Mammary epithelial cell (primary cell): ENCODE measurements at regions not wholly inside any gene's neighbourhood (a gene's known extent, or its start where the extent isn't known, plus 50 kb on each side); places are given as distances from the start of the nearest gene placed in this dataset.

ENCODE experiments used
- CTCF ChIP-seq, 2 donors: IDR thresholded peaks in 1 of 2; conservative IDR thresholded peaks in 1 of 2; 2 replicates each; pipeline ENCODE4 v1.5.1; 2011 to 2012; ENCODE audit warnings: inconsistent platforms in 2 of 2, low read length in 2 of 2, mild to moderate bottlenecking in 2 of 2, control low read depth in 1 of 2, low read depth in 1 of 2; ENCODE audit not compliant: insufficient read depth in 1 of 2; ENCODE audit errors: extremely low read depth in 1 of 2
- EZH2 ChIP-seq: IDR thresholded peaks from 2 replicates; pipeline ENCODE4 v1.6.1; 2012; ENCODE audit warnings: low read length, inconsistent platforms, borderline replicate concordance

- TF ChIP-seq EZH2, result no peak
- TF ChIP-seq CTCF (conservative IDR thresholded peaks at IDR 0.05 in 1 of 2, IDR thresholded peaks at IDR 0.05 in 1 of 2; ENCODE audit: extremely low read depth in 1 of 2, insufficient read depth in 1 of 2, low read depth in 1 of 2, low read length in 2 of 2), result no peak
Observed at GRCh38 chr6:119726086-119726485, 376.5 kb upstream of the MAN1A1 start.
